GM23338 (cell line): ENCODE measurements at regions not wholly inside any gene's neighbourhood (a gene's known extent, or its start where the extent isn't known, plus 50 kb on each side); places are given as distances from the start of the nearest gene placed in this dataset.

ENCODE experiments used
- ATAC-seq: fragments of 200-7000 bp; cut with Tn5 transposase; 3 replicates; pipeline ENCODE4 v1.9.1; 2020
- DNase-seq: peaks from one replicate; pipeline ENCODE4 v3.0.0-alpha.2; 2015; ENCODE audit warnings: low spot score
- H2AFZ ChIP-seq: fragments of 200-600 bp; sonication (generic); 2 replicates; pipeline ENCODE4 v1.8.0; 2016; ENCODE audit warnings: antibody characterized with exemption, mild to moderate bottlenecking, moderate library complexity
- H3F3A ChIP-seq: fragments of 200-600 bp; sonication (generic); replicated peaks from 2 replicates; pipeline ENCODE4 v1.8.0; 2017; ENCODE audit warnings: antibody characterized with exemption, mixed run types, low read depth
- H3K27ac ChIP-seq: fragments of 200-600 bp; sonication (generic); 2 replicates; pipeline ENCODE4 v1.6.1; 2016; ENCODE audit warnings: low read depth
- H3K27me3 ChIP-seq: fragments of 200-600 bp; sonication (generic); 2 replicates; pipeline ENCODE4 v1.8.0; 2016; ENCODE audit warnings: mild to moderate bottlenecking, mixed run types, moderate library complexity; ENCODE audit not compliant: insufficient read depth
- H3K36me3 ChIP-seq: fragments of 200-600 bp; sonication (generic); 2 replicates; pipeline ENCODE4 v1.8.0; 2016; ENCODE audit warnings: mild to moderate bottlenecking; ENCODE audit not compliant: insufficient read depth
- H3K4me1 ChIP-seq: fragments of 200-600 bp; sonication (generic); 2 replicates; pipeline ENCODE4 v1.8.0; 2016; ENCODE audit warnings: mild to moderate bottlenecking, moderate library complexity; ENCODE audit not compliant: insufficient read depth
- H3K4me2 ChIP-seq: fragments of 200-600 bp; sonication (generic); 2 replicates; pipeline ENCODE4 v1.7.1; 2017; ENCODE audit warnings: mixed run types
- H3K4me3 ChIP-seq: fragments of 200-600 bp; sonication (generic); 2 replicates; pipeline ENCODE4 v1.6.1; 2016; ENCODE audit warnings: mixed run types
- H3K79me2 ChIP-seq: fragments of 200-600 bp; sonication (generic); replicated peaks from 2 replicates; pipeline ENCODE4 v1.8.0; 2017; ENCODE audit warnings: mild to moderate bottlenecking; ENCODE audit not compliant: insufficient read depth
- H3K9me2 ChIP-seq: fragments of 200-600 bp; sonication (generic); 2 replicates; pipeline ENCODE4 v1.8.0; 2017; ENCODE audit not compliant: insufficient read depth
- H4K20me1 ChIP-seq: fragments of 200-600 bp; sonication (generic); replicated peaks from 2 replicates; pipeline ENCODE4 v1.8.0; 2017; ENCODE audit warnings: mild to moderate bottlenecking; ENCODE audit not compliant: insufficient read depth
- H3K27ac Mint-ChIP-seq: 2 replicates; pipeline ENCODE4 v1.8.0; 2020; ENCODE audit warnings: inconsistent platforms, mild to moderate bottlenecking, moderate library complexity, mixed read lengths
- H3K27me3 Mint-ChIP-seq: 3 replicates; pipeline ENCODE4 v1.8.0; 2022; ENCODE audit warnings: low read depth, mild to moderate bottlenecking, moderate library complexity, mixed read lengths, inconsistent platforms; ENCODE audit not compliant: insufficient read depth, poor library complexity
- H3K36me3 Mint-ChIP-seq: 3 replicates; pipeline ENCODE4 v1.8.0; 2021; ENCODE audit warnings: low read depth, mild to moderate bottlenecking, inconsistent platforms, moderate library complexity, mixed read lengths
- H3K4me1 Mint-ChIP-seq: 3 replicates; pipeline ENCODE4 v1.8.0; 2020; ENCODE audit warnings: mild to moderate bottlenecking, inconsistent platforms, mixed read lengths
- H3K4me3 Mint-ChIP-seq: 3 replicates; pipeline ENCODE4 v1.8.0; 2021; ENCODE audit warnings: moderate library complexity, mild to moderate bottlenecking, inconsistent platforms, mixed read lengths
- H3K9me3 Mint-ChIP-seq: 3 replicates; pipeline ENCODE4 v1.8.0; 2020; ENCODE audit warnings: moderate library complexity, mild to moderate bottlenecking, inconsistent platforms, mixed read lengths
- CTCF ChIP-seq, 2 experiments: fragments of 200-600 bp in 1 of 2; sonication (generic) in 1 of 2; conservative IDR thresholded peaks; 2 replicates each; pipeline versions ENCODE4 v1.5.1 to v1.6.1; 2016 to 2017; ENCODE audit warnings: antibody characterized with exemption in 2 of 2, low read depth in 2 of 2, mild to moderate bottlenecking in 2 of 2, moderate library complexity in 1 of 2
- EZH2 ChIP-seq: fragments of 200-600 bp; sonication (generic); IDR thresholded peaks from one replicate; pipeline ENCODE4 v1.8.0; 2017; ENCODE audit warnings: antibody characterized with exemption, mild to moderate bottlenecking, low read depth; ENCODE audit not compliant: unreplicated experiment
- EZH2phosphoT487 ChIP-seq: fragments of 200-600 bp; sonication (generic); IDR thresholded peaks from one replicate; pipeline ENCODE4 v1.8.1; 2018; ENCODE audit warnings: antibody characterized with exemption; ENCODE audit not compliant: unreplicated experiment
- JUNB ChIP-seq: IDR thresholded peaks from one replicate; pipeline ENCODE4 v1.6.1; 2016; ENCODE audit warnings: antibody characterized with exemption; ENCODE audit not compliant: unreplicated experiment
- POLR2AphosphoS5 ChIP-seq: IDR thresholded peaks from 2 replicates; pipeline ENCODE4 v1.6.1; 2016; ENCODE audit warnings: antibody characterized with exemption, low read depth
- STAT1 ChIP-seq: IDR thresholded peaks from one replicate; pipeline ENCODE4 v1.6.1; 2016; ENCODE audit warnings: antibody characterized with exemption; ENCODE audit not compliant: unreplicated experiment
- ZNF114 ChIP-seq: fragments of 250-450 bp; sonication (Bioruptor Pico); IDR thresholded peaks from 2 replicates; pipeline ENCODE4 v1.5.0; 2020; ENCODE audit warnings: mild to moderate bottlenecking, moderate library complexity
- ZNF462 ChIP-seq: fragments of 250-450 bp; sonication (Bioruptor Pico); IDR thresholded peaks from 2 replicates; pipeline ENCODE4 v1.5.0; 2020; ENCODE audit warnings: mild to moderate bottlenecking, moderate library complexity

GRCh38 chr11:80569832-80570231 lies 1129.0 kb upstream of the TENM4 start:
- no peaks in the 10 kb centered on the region for H3F3A ChIP-seq
- Mint-ChIP-seq H3K4me1 (no peaks in the 10 kb centered on the region), H3K27me3 (no peaks in the 10 kb centered on the region), H3K27ac (no peak overlapping the region), H3K4me3 (no peak overlapping the region), H3K9me3 (peaks cover 28% of the 10 kb centered on the region), H3K36me3 (peaks cover 17% of the 10 kb centered on the region; the same call in 2 of the 3 replicates)
- H3K36me3 ChIP-seq: no peaks in the 10 kb centered on the region
- no peak overlapping the region for H3K27ac ChIP-seq
- no peaks in the 10 kb centered on the region for H3K27me3 ChIP-seq
- H3K4me2 ChIP-seq: no peak overlapping the region
- no peaks in the 10 kb centered on the region for H3K4me1 ChIP-seq
- H4K20me1 ChIP-seq: no peaks in the 10 kb centered on the region
- ATAC-seq: no peak
- DNase-seq: no peak
- H3K4me3 ChIP-seq: no peak overlapping the region
- H3K79me2 ChIP-seq: no peaks in the 10 kb centered on the region
- TF ChIP-seq EZH2phosphoT487 (no peak), ZNF462 (CRISPR knock-in tag) (no peak), EZH2 (no peak), ZNF114 (CRISPR knock-in tag) (no peak), CTCF (conservative IDR thresholded peaks at IDR 0.05; ENCODE audit: low read depth in 2 of 2) (no peak), POLR2AphosphoS5 (no peak), JUNB (no peak), STAT1 (no peak)
- H3K9me2 ChIP-seq: no peaks in the 10 kb centered on the region
- H2AFZ ChIP-seq: no peak overlapping the region
